BLaER1 treated with 17β-estradiol and CSF1 and Interleukin-3, amounts not matched to agents 10 nM and 100 nM (cell line): ENCODE measurements at regions not wholly inside any gene's neighbourhood (a gene's known extent, or its start where the extent isn't known, plus 50 kb on each side); places are given as distances from the start of the nearest gene placed in this dataset.

Experiments used
- H3K27ac ChIP-seq, 11 experiments: shearing (Covaris generic); formaldehyde crosslinking; 2 replicates each; pipeline ENCODE4 v1.8.1; 2022
- H3K27me3 ChIP-seq, 11 experiments: shearing (Covaris generic); formaldehyde crosslinking; 2 replicates each; pipeline ENCODE4 v1.8.1; 2022
- H3K36me3 ChIP-seq, 11 experiments: shearing (Covaris generic); formaldehyde crosslinking; 2 replicates each; pipeline ENCODE4 v1.8.1; 2022
- H3K4me1 ChIP-seq, 10 experiments: shearing (Covaris generic); formaldehyde crosslinking; 2 replicates each; pipeline ENCODE4 v1.8.1; 2022
- H3K4me2 ChIP-seq, 11 experiments: shearing (Covaris generic); formaldehyde crosslinking; 2 replicates each; pipeline ENCODE4 v1.8.1; 2022
- H3K4me3 ChIP-seq, 10 experiments: shearing (Covaris generic); formaldehyde crosslinking; 2 replicates each; pipeline ENCODE4 v1.8.1; 2022
- H3K9ac ChIP-seq, 11 experiments: shearing (Covaris generic); formaldehyde crosslinking; 2 replicates each; pipeline ENCODE4 v1.8.1; 2022
- H3K9me3 ChIP-seq, 11 experiments: shearing (Covaris generic); formaldehyde crosslinking; replicated peaks in 1 of 11; 2 replicates each; pipeline ENCODE4 v1.8.1; 2022
- H4K20me1 ChIP-seq, 11 experiments: shearing (Covaris generic); formaldehyde crosslinking; 2 replicates each; pipeline ENCODE4 v1.8.1; 2022
- Cebpa-rat ChIP-seq, 11 experiments: shearing (Covaris generic); IDR thresholded peaks; 2 replicates each; pipeline ENCODE4 v1.8.1; 2022

GRCh38 chr5:165135565-165135964, 1630.1 kb downstream of the MAT2B start:
- no peak for TF ChIP-seq Cebpa-rat (IDR thresholded peaks at IDR 0.05)
- H3K9ac ChIP-seq: no peak overlapping the region
- H4K20me1 ChIP-seq: no peaks in the 10 kb centered on the region
- peaks cover 0 to 24% (median under 1%) of the 10 kb centered on the region in 10 experiments; a peak in 8 of 20 replicates for H3K4me1 ChIP-seq
- H3K36me3 ChIP-seq: no peaks in the 10 kb centered on the region
- H3K9me3 ChIP-seq: no peaks in the 10 kb centered on the region
- H3K4me3 ChIP-seq: no peak overlapping the region
- H3K4me2 ChIP-seq: no peak overlapping the region
- H3K27ac ChIP-seq: no peak overlapping the region
- no peaks in the 10 kb centered on the region for H3K27me3 ChIP-seq

GRCh38 chr5:165137701-165138100, 1632.3 kb downstream of the MAT2B start:
- H3K9ac ChIP-seq: no peak overlapping the region
- no peak overlapping the region for H3K4me2 ChIP-seq
- H3K27ac ChIP-seq: no peak overlapping the region
- no peaks in the 10 kb centered on the region for H3K36me3 ChIP-seq
- peaks cover 0 to 22% (median 0%) of the 10 kb centered on the region in 10 experiments; a peak in 8 of 20 replicates for H3K4me1 ChIP-seq
- H4K20me1 ChIP-seq: no peaks in the 10 kb centered on the region
- no peaks in the 10 kb centered on the region for H3K27me3 ChIP-seq
- no peak for TF ChIP-seq Cebpa-rat (IDR thresholded peaks at IDR 0.05)
- H3K4me3 ChIP-seq: no peak overlapping the region
- H3K9me3 ChIP-seq: no peaks in the 10 kb centered on the region

- H3K9ac ChIP-seq: no peak overlapping the region
- no peaks in the 10 kb centered on the region for H3K27me3 ChIP-seq
- H3K36me3 ChIP-seq: no peaks in the 10 kb centered on the region
- no peak overlapping the region for H3K27ac ChIP-seq
- H3K4me2 ChIP-seq: no peak overlapping the region
- H3K9me3 ChIP-seq: no peaks in the 10 kb centered on the region
- no peaks in the 10 kb centered on the region for H4K20me1 ChIP-seq
- no peak for TF ChIP-seq Cebpa-rat (IDR thresholded peaks at IDR 0.05)
- peaks cover 0 to 22% (median 0%) of the 10 kb centered on the region in 10 experiments; a peak in 8 of 20 replicates for H3K4me1 ChIP-seq
- no peak overlapping the region for H3K4me3 ChIP-seq
Measured at GRCh38 chr5:165138236-165138635, 1632.8 kb downstream of the MAT2B start.

- peak overlapping the region in 3 of 11 experiments; percentile 26 to 36 (median 30); a peak in 4 of 22 replicates for H3K27ac ChIP-seq
- TF ChIP-seq Cebpa-rat (IDR thresholded peaks at IDR 0.05): no peak
- peak overlapping the region in 6 of 11 experiments; percentile 25 to 39 (median 28); a peak in 8 of 22 replicates for H3K4me2 ChIP-seq
Measured at GRCh38 chr5:165139262-165139661, 1633.8 kb downstream of the MAT2B start.

DNA sequence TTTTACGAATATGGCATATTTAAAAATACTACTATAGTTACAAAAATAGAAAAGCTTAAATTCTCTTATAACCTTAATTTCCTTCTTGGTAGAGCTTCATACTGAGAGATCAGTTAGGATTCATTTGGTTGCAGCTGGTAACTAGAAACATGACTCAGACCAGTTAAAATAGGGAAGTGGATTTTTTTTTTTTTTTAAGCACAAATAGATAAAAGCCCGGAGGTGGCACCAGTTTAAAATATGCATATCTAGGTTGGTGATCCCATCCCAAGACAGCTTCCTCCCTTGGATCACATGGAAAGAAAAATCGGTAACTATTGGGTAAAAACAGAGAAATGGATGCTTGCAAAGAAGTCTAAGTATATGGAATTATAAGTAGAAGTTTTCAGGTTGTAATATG, 1634.3 kb downstream of the MAT2B start:
- no peak overlapping the region for H3K4me3 ChIP-seq
- no peaks in the 10 kb centered on the region for H3K9me3 ChIP-seq
- peaks cover 0 to 22% (median 0%) of the 10 kb centered on the region in 10 experiments; a peak in 8 of 20 replicates for H3K4me1 ChIP-seq
- no peak for TF ChIP-seq Cebpa-rat (IDR thresholded peaks at IDR 0.05)
- H3K4me2 ChIP-seq: peak overlapping the region in 5 of 11 experiments; percentile 25 to 39 (median 29); a peak in 8 of 22 replicates
- H3K27me3 ChIP-seq: no peaks in the 10 kb centered on the region
- no peaks in the 10 kb centered on the region for H4K20me1 ChIP-seq
- peak overlapping the region in 4 of 11 experiments; percentile 26 to 40 (median 33); a peak in 6 of 22 replicates for H3K27ac ChIP-seq
- H3K36me3 ChIP-seq: no peaks in the 10 kb centered on the region
- no peak overlapping the region for H3K9ac ChIP-seq

More at GRCh38 chr5:165139262-165139661, 1633.8 kb downstream of the MAT2B start:
- H3K27me3 ChIP-seq: no peaks in the 10 kb centered on the region
- no peak overlapping the region for H3K9ac ChIP-seq
- H3K36me3 ChIP-seq: no peaks in the 10 kb centered on the region
- H3K4me3 ChIP-seq: no peak overlapping the region
- H3K4me1 ChIP-seq: peaks cover 0 to 22% (median 0%) of the 10 kb centered on the region in 10 experiments; a peak in 8 of 20 replicates
- no peaks in the 10 kb centered on the region for H3K9me3 ChIP-seq
- H4K20me1 ChIP-seq: no peaks in the 10 kb centered on the region

GRCh38 chr5:165143741-165144140, 1638.3 kb downstream of the MAT2B start:
- Histone ChIP-seq H3K4me2 (no peak overlapping the region; a peak in 1 of 22 replicates), H3K9ac (no peak overlapping the region)

GRCh38 chr5:165149431-165149830, 1644.0 kb downstream of the MAT2B start:
- peaks cover 0 to 12% (median 0%) of the 10 kb centered on the region in 11 experiments; a peak in 7 of 22 replicates for H3K9me3 ChIP-seq
- no peak overlapping the region for H3K4me2 ChIP-seq
- H3K4me3 ChIP-seq: no peak overlapping the region
- H3K9ac ChIP-seq: no peak overlapping the region
- no peaks in the 10 kb centered on the region for H4K20me1 ChIP-seq
- no peaks in the 10 kb centered on the region for H3K36me3 ChIP-seq
- no peak overlapping the region for H3K27ac ChIP-seq
- TF ChIP-seq Cebpa-rat (IDR thresholded peaks at IDR 0.05): no peak
- no peaks in the 10 kb centered on the region for H3K27me3 ChIP-seq
- H3K4me1 ChIP-seq: peaks cover 0 to 5% (median 0%) of the 10 kb centered on the region in 10 experiments; a peak in 2 of 20 replicates

More at GRCh38 chr5:165143741-165144140, 1638.3 kb downstream of the MAT2B start:
- Histone ChIP-seq H3K4me3 (no peak overlapping the region), H3K36me3 (no peaks in the 10 kb centered on the region), H3K4me1 (peaks cover 0 to 21% (median 4%) of the 10 kb centered on the region in 10 experiments; a peak in 8 of 20 replicates), H4K20me1 (no peaks in the 10 kb centered on the region), H3K27me3 (no peaks in the 10 kb centered on the region), H3K27ac (no peak overlapping the region), H3K9me3 (peaks cover 0 to 12% (median 0%) of the 10 kb centered on the region in 11 experiments; a peak in 7 of 22 replicates)
- no peak for TF ChIP-seq Cebpa-rat (IDR thresholded peaks at IDR 0.05)

- Histone ChIP-seq H3K36me3 (no peaks in the 10 kb centered on the region), H4K20me1 (no peaks in the 10 kb centered on the region), H3K4me3 (no peak overlapping the region), H3K9me3 (peaks cover 0 to 11% (median 0%) of the 10 kb centered on the region in 11 experiments; a peak in 7 of 22 replicates), H3K27ac (no peak overlapping the region), H3K4me1 (peaks cover 0 to 6% (median 0%) of the 10 kb centered on the region in 10 experiments; a peak in 2 of 20 replicates), H3K4me2 (no peak overlapping the region), H3K9ac (no peak overlapping the region), H3K27me3 (no peaks in the 10 kb centered on the region)
- no peak for TF ChIP-seq Cebpa-rat (IDR thresholded peaks at IDR 0.05)
Measured at GRCh38 chr5:165152058-165152457, 1646.6 kb downstream of the MAT2B start.

- Histone ChIP-seq H3K4me1 (peaks cover 0 to 13% (median 0%) of the 10 kb centered on the region in 10 experiments; a peak in 2 of 20 replicates), H3K36me3 (no peaks in the 10 kb centered on the region), H3K27me3 (no peaks in the 10 kb centered on the region), H3K27ac (no peak overlapping the region), H3K9me3 (0 out of 22 replicates have a peak, but pooled peaks cover 0 to 3% (median 0%) of the 10 kb centered on the region in 11 experiments), H3K4me2 (no peak overlapping the region), H3K4me3 (no peak overlapping the region), H4K20me1 (no peaks in the 10 kb centered on the region), H3K9ac (no peak overlapping the region)
- no peak for TF ChIP-seq Cebpa-rat (IDR thresholded peaks at IDR 0.05)
Measured at GRCh38 chr5:165157219-165157618, 1651.8 kb downstream of the MAT2B start.

DNA sequence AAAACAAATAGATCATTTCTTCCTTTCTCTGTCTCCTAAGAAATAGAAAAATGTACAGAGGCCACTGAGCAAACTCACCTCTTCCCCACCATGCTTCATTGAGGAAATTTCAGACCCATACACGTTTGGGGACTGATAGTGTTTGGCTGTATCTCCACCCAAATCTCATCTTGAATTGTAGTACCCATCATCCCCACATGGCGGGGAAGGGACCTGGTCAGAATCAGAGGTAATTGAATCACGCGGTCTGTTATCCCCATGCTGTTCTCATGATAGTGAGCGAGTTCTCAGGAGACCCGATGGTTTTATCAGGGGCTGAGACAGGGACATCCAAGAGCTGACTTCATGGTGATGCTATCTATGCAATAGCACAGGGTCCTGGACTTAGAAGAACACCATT, 1655.8 kb downstream of the MAT2B start:
- Histone ChIP-seq H3K9me3 (0 out of 22 replicates have a peak, but pooled peaks cover 0 to 3% (median 0%) of the 10 kb centered on the region in 11 experiments), H4K20me1 (no peaks in the 10 kb centered on the region), H3K27me3 (no peaks in the 10 kb centered on the region), H3K27ac (no peak overlapping the region), H3K4me2 (peak overlapping the region in 1 of 11 experiments; percentile 5; a peak in 1 of 22 replicates), H3K4me3 (no peak overlapping the region), H3K9ac (no peak overlapping the region), H3K4me1 (peaks cover 0 to 13% (median 0%) of the 10 kb centered on the region in 10 experiments; a peak in 2 of 20 replicates), H3K36me3 (no peaks in the 10 kb centered on the region)
- no peak for TF ChIP-seq Cebpa-rat (IDR thresholded peaks at IDR 0.05)
